ENCODE measurements at regions not wholly inside any gene's neighbourhood (a gene's known extent, or its start where the extent isn't known, plus 50 kb on each side); places are given as distances from the start of the nearest gene placed in this dataset.
"Not testable (repeated sequence)": the region's sequence is repeated elsewhere in the genome, so short reads cannot be mapped to it uniquely, and the experiment has no call there.

DNA sequence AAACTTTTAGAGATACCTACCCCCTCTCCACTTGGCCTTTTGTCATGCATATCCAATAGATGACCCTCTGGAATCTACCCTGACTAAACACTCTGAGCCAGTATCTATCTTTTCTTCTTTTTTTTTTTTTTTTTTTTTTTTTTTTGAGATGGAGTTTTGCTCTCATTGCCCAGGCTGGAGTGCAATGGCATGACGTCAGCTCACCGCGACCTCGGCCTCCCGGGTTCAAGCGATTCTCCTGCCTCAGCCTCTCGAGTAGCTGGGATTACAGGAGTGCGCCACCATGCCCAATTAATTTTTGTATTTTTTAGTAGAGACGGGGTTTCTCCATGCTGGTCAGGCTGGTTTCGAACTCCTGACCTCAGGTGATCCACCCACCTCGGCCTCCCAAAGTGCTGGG, 50.8 kb upstream of the GRIN2B start:
- peaks cover 15% of the 10 kb centered on the region for H3K27me3 Mint-ChIP-seq
- H3K4me1 Mint-ChIP-seq; H3K36me3 Mint-ChIP-seq (ENCODE audit: insufficient read depth); DNase-seq (ENCODE audit: low spot score in 2 of 2); H3K27ac Mint-ChIP-seq (ENCODE audit: low read depth); H3K4me3 Mint-ChIP-seq; ATAC-seq (replicated peaks; ENCODE audit: extremely low read depth, poor library complexity, severe bottlenecking); H3K9me3 Mint-ChIP-seq: not testable (repeated sequence)

DNA sequence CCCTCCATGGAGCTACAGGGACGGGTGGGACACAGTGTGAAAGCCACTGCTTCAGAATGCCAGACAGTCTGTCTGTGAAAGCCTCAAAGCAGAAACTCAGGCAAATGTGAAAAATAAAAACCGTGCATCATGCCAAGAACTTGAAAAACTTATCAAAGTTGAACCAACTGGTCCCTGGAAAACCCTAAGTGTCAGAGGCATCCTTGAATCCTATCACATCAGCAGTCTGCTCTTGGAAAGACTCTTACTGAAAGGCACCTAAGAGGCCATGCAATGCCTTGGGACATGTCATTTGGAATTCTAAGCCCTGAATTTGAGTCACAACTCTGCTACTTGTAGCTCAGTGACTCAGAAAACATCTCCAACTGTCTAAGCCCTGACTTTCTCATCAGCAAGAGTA, 62.4 kb upstream of the GRIN2B start:
- Mint-ChIP-seq H3K4me3 (no peak overlapping the region), H3K4me1 (no peaks in the 10 kb centered on the region), H3K36me3 (ENCODE audit: insufficient read depth) (no peaks in the 10 kb centered on the region), H3K9me3 (peaks cover 8% of the 10 kb centered on the region), H3K27me3 (peaks cover 22% of the 10 kb centered on the region), H3K27ac (ENCODE audit: low read depth) (no peak overlapping the region)
- ATAC-seq (replicated peaks; ENCODE audit: extremely low read depth, poor library complexity, severe bottlenecking) (no peak), DNase-seq (ENCODE audit: low spot score in 2 of 2) (no peak)

DNA sequence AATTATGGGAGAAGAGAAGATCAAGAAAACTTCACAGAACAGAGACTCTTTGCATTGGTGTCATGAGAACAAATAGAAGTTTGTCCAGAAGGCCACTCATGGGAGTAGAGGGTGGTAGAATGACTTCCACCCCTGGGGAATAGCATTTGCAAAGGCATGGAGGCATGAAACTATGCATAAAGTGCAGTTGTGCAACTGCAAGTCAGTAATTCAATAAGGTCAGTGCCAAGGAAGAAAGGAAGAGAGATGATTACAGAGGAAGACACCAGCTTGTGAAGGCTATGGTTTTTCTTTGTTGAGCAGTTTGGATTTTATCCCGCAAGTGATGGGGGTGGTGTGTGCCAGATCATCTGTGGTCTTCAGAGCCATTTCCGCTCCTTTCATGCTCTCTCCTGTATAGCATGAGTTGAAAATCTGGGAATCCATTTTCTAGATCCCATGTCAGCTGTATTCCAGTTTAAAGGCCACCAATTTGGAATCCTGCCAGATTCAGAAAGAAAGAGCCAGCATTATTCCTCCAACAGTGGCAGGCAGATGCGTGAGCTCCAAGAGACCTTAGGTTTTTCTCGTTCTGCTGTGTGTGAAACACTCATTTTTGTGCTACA, 67.6 kb upstream of the GRIN2B start:
- H3K4me3 Mint-ChIP-seq = no peak overlapping the region
- no peak for ATAC-seq (replicated peaks; ENCODE audit: extremely low read depth, poor library complexity, severe bottlenecking)
- no peaks in the 10 kb centered on the region for H3K4me1 Mint-ChIP-seq
- H3K27me3 Mint-ChIP-seq = peaks cover 22% of the 10 kb centered on the region
- H3K9me3 Mint-ChIP-seq = no peaks in the 10 kb centered on the region
- no peak overlapping the region for H3K27ac Mint-ChIP-seq (ENCODE audit: low read depth)
- H3K36me3 Mint-ChIP-seq (ENCODE audit: insufficient read depth) = peaks cover 2% of the 10 kb centered on the region
- DNase-seq (ENCODE audit: low spot score in 2 of 2) = no peak

DNA sequence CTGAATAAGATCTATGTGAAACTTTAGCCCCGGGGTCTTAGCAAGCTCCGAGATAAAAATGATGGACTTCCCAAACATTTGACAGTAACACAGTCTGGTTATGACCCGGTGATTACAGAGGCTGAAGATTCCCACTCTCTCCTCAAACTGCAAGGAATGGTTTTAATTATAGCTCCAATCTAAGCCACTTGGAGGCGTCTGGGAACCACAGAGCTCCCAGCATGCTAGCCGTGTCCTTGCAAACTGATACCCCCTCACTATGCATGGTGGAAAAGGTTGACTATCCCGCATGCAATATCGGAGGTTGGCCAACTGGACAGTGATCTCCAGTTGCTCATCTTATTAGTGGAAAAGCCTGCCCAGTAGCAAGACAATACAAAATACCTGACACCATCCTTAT, 76.5 kb upstream of the GRIN2B start:
- Mint-ChIP-seq H3K4me1 (no peaks in the 10 kb centered on the region), H3K27ac (ENCODE audit: low read depth) (no peak overlapping the region), H3K27me3 (peaks cover 21% of the 10 kb centered on the region), H3K9me3 (no peaks in the 10 kb centered on the region), H3K4me3 (no peak overlapping the region), H3K36me3 (ENCODE audit: insufficient read depth) (peaks cover 2% of the 10 kb centered on the region)
- no peak for DNase-seq (ENCODE audit: low spot score in 2 of 2)
- ATAC-seq (replicated peaks; ENCODE audit: extremely low read depth, poor library complexity, severe bottlenecking) = no peak

DNA sequence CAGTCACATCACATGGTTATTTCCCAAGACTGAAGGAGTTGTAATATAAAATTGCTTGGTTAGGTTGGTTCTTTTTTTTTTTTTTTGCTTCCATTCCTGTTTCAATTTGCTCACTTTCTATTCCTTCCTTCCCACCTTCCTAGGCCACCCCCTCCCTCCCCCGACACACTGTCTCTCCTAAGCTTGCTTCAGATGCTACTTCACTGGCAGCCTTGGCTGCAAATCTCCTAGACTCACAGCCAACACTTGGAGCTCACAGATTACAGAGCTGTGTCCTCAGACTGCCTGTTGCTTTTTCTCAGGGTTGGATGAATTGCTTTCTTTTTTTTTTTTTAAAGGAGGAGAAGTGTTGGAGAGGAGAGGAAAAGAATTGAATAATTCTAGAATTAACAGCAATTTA, 77.3 kb upstream of the GRIN2B start:
- DNase-seq (ENCODE audit: low spot score in 2 of 2) (no peak), ATAC-seq (replicated peaks; ENCODE audit: extremely low read depth, poor library complexity, severe bottlenecking) (no peak)
- Mint-ChIP-seq H3K4me1 (no peaks in the 10 kb centered on the region), H3K27me3 (peaks cover 29% of the 10 kb centered on the region), H3K36me3 (ENCODE audit: insufficient read depth) (no peaks in the 10 kb centered on the region), H3K4me3 (no peak overlapping the region), H3K9me3 (no peaks in the 10 kb centered on the region), H3K27ac (ENCODE audit: low read depth) (no peak overlapping the region)

DNA sequence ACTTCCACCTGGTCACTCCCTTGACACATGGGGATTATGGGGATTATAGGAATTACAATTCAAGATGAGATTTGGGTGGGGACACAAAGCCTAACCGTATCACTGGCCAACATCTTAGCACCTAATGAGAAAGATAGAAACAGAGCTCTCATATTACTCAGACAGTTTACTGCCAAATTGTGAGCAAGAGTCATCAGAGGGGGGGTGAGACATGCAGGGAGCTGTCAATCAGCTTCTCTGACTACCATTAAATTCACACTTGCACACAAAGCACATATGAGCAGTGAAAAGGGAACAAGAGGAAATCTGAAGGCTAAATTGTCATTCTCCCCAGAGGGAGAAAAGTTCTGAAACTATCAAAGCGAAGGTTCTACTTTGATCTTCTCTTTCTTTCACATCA, 78.1 kb upstream of the GRIN2B start:
- no peak for DNase-seq (ENCODE audit: low spot score in 2 of 2)
- no peaks in the 10 kb centered on the region for H3K36me3 Mint-ChIP-seq (ENCODE audit: insufficient read depth)
- no peaks in the 10 kb centered on the region for H3K9me3 Mint-ChIP-seq
- no peak for ATAC-seq (replicated peaks; ENCODE audit: extremely low read depth, poor library complexity, severe bottlenecking)
- no peaks in the 10 kb centered on the region for H3K4me1 Mint-ChIP-seq
- no peak overlapping the region for H3K4me3 Mint-ChIP-seq
- H3K27ac Mint-ChIP-seq (ENCODE audit: low read depth) = no peak overlapping the region
- H3K27me3 Mint-ChIP-seq = peaks cover 33% of the 10 kb centered on the region

DNA sequence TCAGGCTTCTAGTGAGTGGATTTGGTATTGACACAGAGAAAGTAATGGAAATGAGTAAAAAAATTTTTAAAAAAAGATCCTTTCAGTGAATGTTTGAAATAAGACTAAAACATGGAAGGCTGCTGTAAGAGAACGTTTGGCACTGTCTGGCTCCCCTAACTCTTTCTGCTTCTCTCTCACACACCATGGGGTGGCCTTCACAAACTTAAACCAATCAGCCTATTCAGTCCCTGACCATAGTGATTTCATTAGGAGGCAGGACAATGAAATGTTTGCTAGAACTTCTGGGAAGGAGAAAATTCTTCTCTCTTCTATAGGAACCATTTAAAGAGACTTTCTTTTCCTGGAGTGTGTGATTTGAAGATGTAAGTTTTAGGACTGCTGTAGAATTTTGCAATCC, 84.2 kb upstream of the GRIN2B start:
- ATAC-seq (replicated peaks; ENCODE audit: extremely low read depth, poor library complexity, severe bottlenecking) = no peak
- H3K9me3 Mint-ChIP-seq = no peaks in the 10 kb centered on the region
- no peaks in the 10 kb centered on the region for H3K36me3 Mint-ChIP-seq (ENCODE audit: insufficient read depth)
- H3K4me1 Mint-ChIP-seq = no peaks in the 10 kb centered on the region
- H3K27me3 Mint-ChIP-seq = peaks cover 34% of the 10 kb centered on the region
- H3K27ac Mint-ChIP-seq (ENCODE audit: low read depth) = no peak overlapping the region
- no peak for DNase-seq (ENCODE audit: low spot score in 2 of 2)
- no peak overlapping the region for H3K4me3 Mint-ChIP-seq

DNA sequence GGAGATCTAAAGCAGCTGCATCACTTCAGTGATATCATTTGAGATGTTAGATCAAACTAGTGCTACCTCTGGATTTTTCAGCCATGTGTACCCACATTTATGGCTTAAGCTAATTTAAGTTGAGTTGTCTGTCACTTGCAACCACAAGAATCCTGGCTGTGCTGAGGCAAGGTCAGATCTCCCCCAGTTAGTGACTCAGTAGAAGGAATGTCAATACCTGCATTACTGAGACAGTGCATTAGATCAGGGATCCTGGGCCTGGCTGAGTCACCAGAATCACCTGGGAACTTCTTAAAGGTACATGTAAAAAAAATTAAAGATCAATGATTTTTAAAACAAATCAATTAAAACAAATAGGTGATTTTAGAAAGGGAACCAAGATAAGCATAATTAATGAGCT, 84.6 kb upstream of the GRIN2B start:
- no peaks in the 10 kb centered on the region for H3K9me3 Mint-ChIP-seq
- H3K4me1 Mint-ChIP-seq = no peaks in the 10 kb centered on the region
- no peak overlapping the region for H3K4me3 Mint-ChIP-seq
- no peak overlapping the region for H3K27ac Mint-ChIP-seq (ENCODE audit: low read depth)
- H3K36me3 Mint-ChIP-seq (ENCODE audit: insufficient read depth) = no peaks in the 10 kb centered on the region
- DNase-seq (ENCODE audit: low spot score in 2 of 2) (no peak), ATAC-seq (replicated peaks; ENCODE audit: extremely low read depth, poor library complexity, severe bottlenecking) (no peak)
- peaks cover 31% of the 10 kb centered on the region for H3K27me3 Mint-ChIP-seq

DNA sequence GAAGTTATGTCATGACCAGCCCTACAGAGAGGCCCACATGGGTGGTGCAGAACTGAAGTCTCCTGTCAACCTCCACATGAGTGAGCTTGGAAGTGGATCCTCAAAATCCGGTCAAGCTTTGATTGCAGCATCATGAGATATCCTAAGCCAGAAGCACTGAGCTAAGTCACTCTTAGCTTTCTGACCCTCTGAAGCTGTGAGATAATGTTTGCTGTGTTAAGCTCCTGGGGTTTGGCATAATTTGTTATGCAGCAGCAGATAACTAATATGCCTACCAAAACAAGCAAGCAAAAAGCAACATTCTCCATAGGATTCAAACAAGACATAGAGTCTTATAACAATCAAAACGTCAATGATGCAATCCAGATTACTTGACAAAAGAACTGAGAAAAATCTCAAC, 87.6 kb upstream of the GRIN2B start:
- ATAC-seq (replicated peaks; ENCODE audit: extremely low read depth, poor library complexity, severe bottlenecking) = no peak
- H3K27me3 Mint-ChIP-seq = peaks cover 22% of the 10 kb centered on the region
- no peak overlapping the region for H3K4me3 Mint-ChIP-seq
- no peaks in the 10 kb centered on the region for H3K36me3 Mint-ChIP-seq (ENCODE audit: insufficient read depth)
- no peaks in the 10 kb centered on the region for H3K4me1 Mint-ChIP-seq
- DNase-seq (ENCODE audit: low spot score in 2 of 2) = no peak
- H3K9me3 Mint-ChIP-seq = no peaks in the 10 kb centered on the region
- no peak overlapping the region for H3K27ac Mint-ChIP-seq (ENCODE audit: low read depth)

DNA sequence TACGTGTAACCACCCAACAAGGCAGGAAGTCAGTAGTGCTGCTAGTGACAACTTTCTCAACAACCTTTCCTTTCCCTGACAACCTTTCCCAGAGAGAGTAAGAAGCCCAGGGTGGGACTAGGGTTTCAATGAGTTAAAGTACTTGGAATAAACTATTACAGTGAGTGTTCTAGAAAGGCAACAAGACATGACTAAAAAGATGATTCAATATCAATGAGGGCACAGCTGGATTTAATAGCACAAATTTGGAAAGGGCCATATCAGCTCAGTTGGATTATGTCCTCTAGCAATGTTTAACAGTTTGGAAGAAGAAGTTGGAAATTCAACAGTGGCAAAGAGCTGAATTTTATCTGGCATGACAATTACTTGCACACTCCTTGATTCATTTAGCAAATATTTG, 90.4 kb upstream of the GRIN2B start:
- H3K27me3 Mint-ChIP-seq = peaks cover 11% of the 10 kb centered on the region
- H3K4me1 Mint-ChIP-seq = no peaks in the 10 kb centered on the region
- no peak overlapping the region for H3K27ac Mint-ChIP-seq (ENCODE audit: low read depth)
- ATAC-seq (replicated peaks; ENCODE audit: extremely low read depth, poor library complexity, severe bottlenecking) (no peak), DNase-seq (ENCODE audit: low spot score in 2 of 2) (no peak)
- H3K36me3 Mint-ChIP-seq (ENCODE audit: insufficient read depth) = no peaks in the 10 kb centered on the region
- no peak overlapping the region for H3K4me3 Mint-ChIP-seq
- H3K9me3 Mint-ChIP-seq = peaks cover 2% of the 10 kb centered on the region

DNA sequence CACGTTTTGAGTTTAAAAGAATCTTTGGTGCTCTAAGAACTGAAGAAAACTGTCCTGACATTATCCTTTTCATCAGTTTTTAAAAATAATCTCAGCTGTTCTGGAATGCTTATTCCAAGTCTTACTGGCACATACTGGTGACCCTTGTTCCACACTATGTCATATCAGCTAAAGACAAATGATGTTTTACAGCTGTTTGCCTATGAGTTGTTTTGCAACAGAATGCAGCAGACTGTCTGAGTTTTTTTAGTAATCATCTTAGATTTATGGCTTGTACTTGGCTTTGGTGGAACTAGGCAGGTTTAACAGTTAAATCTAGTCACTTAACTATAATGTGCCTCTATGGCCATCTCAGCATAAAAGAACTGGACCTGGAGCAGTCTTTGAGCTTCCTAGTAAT, 91.6 kb upstream of the GRIN2B start:
- DNase-seq (ENCODE audit: low spot score in 2 of 2) (no peak), ATAC-seq (replicated peaks; ENCODE audit: extremely low read depth, poor library complexity, severe bottlenecking) (no peak)
- H3K36me3 Mint-ChIP-seq (ENCODE audit: insufficient read depth) = no peaks in the 10 kb centered on the region
- H3K4me3 Mint-ChIP-seq = no peak overlapping the region
- H3K27ac Mint-ChIP-seq (ENCODE audit: low read depth) = no peak overlapping the region
- H3K9me3 Mint-ChIP-seq = peaks cover 6% of the 10 kb centered on the region
- H3K27me3 Mint-ChIP-seq = peaks cover 11% of the 10 kb centered on the region
- no peaks in the 10 kb centered on the region for H3K4me1 Mint-ChIP-seq

DNA sequence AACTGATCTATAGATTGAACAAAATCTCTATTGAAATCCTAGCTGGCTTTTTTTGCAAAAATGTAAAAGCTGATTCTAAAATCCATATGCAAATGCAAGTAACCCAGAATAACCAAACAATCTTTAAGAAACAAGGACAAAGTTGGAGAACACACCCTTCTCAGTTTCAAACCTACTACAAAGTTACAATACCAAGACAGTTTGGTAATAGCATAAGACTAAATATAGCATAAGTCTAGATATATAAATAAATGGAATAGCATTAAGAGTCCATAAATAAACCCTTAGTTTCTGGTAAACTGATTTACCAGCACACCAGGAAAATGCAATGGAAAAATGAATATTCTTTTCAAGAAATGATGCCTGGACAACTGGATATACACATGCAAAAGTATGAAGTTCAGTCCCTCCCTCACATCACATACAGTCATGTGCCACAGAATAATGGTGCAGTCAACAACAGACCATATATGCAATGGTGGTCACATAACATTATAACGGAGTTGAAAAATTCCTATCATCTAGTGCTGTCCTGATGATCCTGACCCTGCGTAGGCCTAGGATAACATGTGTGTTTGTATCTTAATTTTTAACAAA, 94.5 kb upstream of the GRIN2B start:
- H3K27me3 Mint-ChIP-seq = peaks cover 11% of the 10 kb centered on the region
- DNase-seq (ENCODE audit: low spot score in 2 of 2) = no peak
- H3K9me3 Mint-ChIP-seq = peaks cover 6% of the 10 kb centered on the region
- H3K4me1 Mint-ChIP-seq = no peaks in the 10 kb centered on the region
- H3K27ac Mint-ChIP-seq (ENCODE audit: low read depth) = no peak overlapping the region
- no peaks in the 10 kb centered on the region for H3K36me3 Mint-ChIP-seq (ENCODE audit: insufficient read depth)
- no peak for ATAC-seq (replicated peaks; ENCODE audit: extremely low read depth, poor library complexity, severe bottlenecking)
- no peak overlapping the region for H3K4me3 Mint-ChIP-seq

DNA sequence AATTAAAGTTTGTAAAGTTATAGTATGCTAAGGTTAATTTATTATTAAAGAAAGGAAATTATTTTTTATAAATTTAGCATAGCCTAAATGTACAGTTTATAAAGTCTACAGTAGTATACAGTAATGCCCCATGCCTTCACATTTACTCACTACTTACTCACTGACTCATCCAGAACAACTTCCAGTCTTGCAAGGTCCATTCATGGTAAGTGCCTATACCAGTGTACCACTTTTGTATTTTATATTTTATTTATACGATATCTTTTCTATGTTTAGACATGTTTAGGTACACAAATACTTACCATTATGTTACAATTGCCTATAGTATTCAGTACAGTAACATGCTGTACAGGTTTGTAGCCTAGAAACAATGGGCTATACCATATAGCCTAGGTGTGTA, 95.1 kb upstream of the GRIN2B start:
- Mint-ChIP-seq H3K4me3 (no peak overlapping the region), H3K4me1 (no peaks in the 10 kb centered on the region), H3K27ac (ENCODE audit: low read depth) (no peak overlapping the region), H3K9me3 (peaks cover 6% of the 10 kb centered on the region), H3K36me3 (ENCODE audit: insufficient read depth) (no peaks in the 10 kb centered on the region), H3K27me3 (peaks cover 11% of the 10 kb centered on the region)
- no peak for DNase-seq (ENCODE audit: low spot score in 2 of 2)
- no peak for ATAC-seq (replicated peaks; ENCODE audit: extremely low read depth, poor library complexity, severe bottlenecking)
